Femur (tissue), 1 donor: ENCODE measurements at regions not wholly inside any gene's neighbourhood (a gene's known extent, or its start where the extent isn't known, plus 50 kb on each side); places are given as distances from the start of the nearest gene placed in this dataset.
"Not testable (repeated sequence)": the region's sequence is repeated elsewhere in the genome, so short reads cannot be mapped to it uniquely, and the experiment has no call there.

ENCODE experiments used
- DNase-seq: peaks from one replicate; pipeline ENCODE4 v3.0.0-alpha.2; 2017

DNA sequence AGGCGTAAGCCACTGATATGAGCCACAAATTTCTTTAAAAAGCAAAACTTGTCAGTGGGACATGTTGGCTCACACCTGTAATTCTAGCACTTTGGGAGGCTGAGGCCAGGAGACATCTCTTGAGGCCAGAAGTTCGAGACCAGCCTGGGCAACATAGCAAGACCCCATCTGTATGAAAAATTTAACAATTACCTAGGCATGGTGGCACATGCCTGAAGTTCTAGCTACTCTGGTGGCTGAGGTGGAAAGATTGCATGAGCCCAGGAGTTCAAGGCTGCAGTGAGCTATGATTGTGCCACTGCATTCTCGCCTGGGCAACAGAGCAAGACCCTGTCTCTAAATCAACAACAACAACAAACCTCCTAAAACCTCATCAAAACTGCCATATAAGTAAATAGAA is 147.6 kb upstream of the BARHL2 start:
- no peak for DNase-seq

DNA sequence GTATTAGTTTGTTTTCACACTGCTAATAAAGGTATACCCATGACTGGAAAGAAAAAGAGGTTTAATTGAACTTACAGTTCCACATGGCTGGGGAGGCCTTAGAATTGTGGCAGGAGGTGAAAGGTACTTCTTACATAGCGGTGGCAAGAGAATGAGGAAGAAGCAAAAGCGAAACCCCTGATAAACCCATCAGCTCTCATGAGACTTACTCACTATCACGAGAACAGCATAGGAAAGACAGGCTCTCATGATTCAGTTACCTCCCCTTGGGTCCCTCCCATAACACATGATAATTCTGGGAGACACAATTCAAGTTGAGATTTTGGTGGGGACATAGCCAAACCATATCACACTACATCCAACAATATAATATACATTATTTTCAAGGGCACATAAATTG is 145.7 kb upstream of the BARHL2 start:
- DNase-seq = no peak

DNA sequence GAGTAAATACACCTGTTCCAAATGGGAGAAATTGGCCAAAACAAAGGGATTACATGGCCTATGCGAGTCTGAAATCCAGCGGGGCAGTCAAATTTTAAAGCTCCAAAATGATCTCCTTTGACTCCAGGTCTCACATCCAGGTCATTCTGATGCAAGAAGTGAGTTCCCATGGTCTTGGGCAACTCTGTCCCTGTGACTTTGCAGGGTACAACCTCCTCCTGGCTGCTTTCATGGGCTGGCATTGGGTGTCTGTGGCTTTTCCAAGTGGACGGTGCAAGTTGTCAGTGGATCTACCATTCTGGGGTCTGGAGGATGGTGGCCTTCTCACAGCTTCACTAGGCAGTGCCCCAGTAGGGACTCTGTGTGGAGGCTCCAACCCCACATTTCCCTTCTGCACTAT is 144.3 kb upstream of the BARHL2 start:
- DNase-seq = not testable (repeated sequence)

DNA sequence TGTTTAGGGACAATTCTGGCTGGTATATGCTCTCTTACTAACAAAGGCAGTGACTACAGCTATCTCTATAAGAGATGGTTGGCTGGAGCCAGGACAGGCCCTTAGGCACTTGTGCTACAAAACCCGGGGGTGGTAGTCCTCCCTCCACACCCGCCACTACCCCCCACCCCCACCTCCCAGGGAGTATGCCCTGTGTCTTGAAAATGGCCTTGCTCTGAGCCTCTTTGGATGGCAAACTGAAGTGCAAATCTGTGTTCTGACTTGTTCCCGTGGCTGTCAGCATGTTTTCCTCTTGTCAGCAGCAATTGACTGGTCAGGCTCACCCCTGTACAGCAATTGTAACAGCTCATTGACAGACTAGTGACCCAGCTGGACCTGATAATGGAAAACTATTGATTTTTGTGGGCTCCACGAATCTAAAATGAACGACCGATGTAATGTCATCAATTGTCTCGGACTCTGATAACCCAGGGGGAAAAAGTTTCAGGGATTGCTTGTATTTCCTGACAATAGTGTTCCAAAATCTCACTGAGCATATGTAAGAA is 139.4 kb upstream of the BARHL2 start:
- no peak for DNase-seq

DNA sequence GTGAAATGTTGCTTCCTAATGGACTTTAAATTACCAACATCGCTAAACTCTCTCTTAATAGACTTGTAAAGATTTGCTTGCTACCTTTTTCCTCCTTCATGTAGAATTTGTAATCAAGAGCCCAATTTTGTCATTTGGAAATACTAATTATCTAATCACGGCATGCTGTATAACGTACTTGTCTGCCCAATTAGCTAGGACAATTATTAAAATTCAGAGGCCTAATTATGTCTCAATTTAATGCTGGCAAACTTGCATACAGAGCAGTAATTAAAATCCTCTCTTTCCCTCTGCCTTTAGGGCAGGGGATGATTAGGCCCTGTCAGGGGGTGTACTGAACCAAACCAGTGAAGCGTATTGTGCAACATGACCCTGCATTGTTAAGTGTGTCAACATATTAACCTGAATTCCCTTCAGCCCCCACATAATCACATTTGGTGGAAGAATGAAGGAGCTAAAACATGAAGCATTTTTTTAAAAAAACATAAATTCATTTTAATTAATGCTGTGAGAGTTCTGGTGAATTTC is 137.4 kb upstream of the BARHL2 start:
- no peak for DNase-seq

DNA sequence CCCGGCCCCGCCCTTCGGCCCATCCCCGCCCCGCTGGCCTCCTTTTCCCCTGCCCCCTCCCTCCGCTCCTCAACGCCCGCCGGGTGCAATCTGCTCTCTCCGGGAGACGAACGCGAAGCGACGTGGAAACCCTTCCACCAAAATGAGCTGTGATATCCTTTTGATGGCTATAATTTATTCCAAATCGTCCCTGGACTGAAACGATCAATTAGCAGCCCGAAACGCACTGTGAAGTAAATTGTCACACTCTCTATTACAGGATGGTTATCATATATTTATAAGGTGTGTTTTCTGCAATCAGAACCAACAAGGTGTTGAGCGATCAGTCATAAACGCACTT is 134.6 kb upstream of the BARHL2 start:
- DNase-seq = no peak

DNA sequence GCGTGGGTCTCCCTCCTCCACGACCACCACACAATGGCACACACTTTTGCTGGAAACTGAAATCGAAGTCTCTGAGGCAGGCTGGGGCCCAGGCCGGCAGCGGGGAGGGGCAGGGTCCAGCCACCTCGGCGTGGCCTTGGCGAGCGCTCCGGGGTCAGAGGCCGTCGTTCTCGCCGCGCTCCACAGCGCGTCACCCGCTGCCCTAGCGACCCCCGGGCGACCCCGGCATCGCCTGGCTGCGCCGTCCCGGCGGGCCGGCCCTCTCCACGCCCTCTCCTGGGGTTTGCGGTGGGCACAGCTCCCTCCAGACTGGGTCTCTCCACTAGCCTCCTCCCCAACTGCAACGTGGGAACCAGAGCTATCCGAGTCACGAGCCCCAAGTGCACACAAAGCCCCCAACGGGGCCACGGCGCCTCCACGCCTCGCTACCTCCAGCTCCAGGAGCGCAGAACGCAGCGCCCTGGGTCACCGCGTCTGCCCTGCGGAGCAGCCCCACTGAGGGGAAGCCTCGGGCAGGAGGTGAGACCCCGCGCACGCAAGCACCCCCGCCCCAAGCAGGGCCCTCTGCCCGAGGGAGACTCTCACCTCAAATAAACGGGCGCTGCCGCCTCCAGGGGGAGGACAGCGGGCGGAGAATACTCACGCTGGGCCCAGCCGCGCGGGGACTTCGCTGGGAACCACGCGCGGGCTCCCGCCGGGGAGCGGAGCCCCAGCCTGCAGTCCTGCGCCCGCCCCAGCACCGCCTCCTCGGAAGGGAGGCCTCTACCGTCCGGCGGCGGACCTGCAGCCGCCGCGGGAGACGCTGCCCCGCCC is 134.0 kb upstream of the BARHL2 start:
- DNase-seq = peak; percentile 87

DNA sequence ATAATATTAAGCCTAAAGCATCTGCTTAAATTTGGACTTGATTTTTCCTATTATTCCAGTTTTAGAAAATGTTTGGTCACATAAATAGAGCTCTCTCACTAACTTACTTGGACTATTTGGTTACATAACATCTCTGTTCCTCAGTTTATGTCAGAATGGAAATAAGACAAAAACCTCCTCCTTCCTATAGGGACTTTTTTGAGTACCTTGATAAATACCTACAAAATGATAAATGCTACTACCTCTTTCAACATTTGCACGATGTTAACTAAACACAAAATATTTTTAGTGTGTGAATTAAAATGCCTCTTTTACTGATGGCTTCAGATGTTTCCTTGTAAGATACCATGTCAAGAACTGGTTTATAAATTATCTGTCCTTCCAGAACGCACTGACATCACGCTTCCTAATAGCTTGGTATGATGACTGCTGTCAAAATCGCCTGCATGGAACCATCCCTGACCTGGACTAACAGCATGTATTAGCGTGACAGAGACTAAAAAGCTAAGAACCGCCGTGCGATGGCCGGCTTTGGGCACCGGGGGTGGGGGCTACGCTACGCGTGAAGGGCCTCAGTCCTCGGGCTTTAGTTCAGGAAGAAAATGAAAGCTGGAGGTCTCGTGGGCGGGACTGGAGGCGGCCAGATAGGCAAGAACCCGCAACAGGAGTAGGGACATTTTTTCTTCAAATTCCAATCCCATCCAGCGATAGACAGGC is 133.2 kb upstream of the BARHL2 start:
- DNase-seq = peak; percentile 38

DNA sequence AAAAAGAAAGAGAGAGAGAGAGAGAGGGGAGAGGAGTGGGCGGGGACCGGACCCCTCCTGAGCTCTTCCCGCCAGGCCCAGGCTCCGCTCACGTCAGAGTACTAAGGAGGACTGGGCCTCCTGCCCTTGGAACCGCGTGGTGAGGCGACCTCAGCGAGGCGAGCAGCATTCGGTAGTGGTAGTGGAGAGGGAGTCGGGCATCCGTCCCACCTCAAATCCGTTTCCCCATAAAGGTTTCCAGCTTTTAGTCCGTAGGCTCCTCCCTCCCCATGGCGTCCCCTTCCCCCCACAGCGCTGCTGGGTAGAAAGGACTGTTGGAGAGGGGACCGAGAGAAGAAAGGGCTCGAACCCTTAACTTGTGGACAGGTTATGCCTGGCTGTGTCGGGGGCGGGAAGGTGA is 124.4 kb upstream of the BARHL2 start:
- DNase-seq = no peak

DNA sequence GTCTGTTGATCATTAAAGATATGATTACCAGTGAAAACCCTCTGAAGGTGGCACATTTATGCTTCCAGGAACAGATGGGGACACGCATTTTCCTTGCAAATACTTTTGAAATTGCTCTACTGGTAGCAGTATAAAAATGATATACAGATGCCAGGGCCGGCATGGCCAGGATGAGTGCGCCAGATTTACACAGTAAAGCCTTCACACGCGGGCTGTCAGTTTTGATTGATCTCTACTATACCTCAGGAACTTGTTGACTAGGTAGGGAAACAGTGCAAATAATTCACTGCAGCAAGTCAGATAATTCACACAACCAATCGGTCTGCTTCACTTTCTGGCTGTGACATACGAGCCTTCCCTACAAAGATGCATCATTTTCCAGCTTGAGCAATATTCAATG is 123.2 kb upstream of the BARHL2 start:
- no peak for DNase-seq

DNA sequence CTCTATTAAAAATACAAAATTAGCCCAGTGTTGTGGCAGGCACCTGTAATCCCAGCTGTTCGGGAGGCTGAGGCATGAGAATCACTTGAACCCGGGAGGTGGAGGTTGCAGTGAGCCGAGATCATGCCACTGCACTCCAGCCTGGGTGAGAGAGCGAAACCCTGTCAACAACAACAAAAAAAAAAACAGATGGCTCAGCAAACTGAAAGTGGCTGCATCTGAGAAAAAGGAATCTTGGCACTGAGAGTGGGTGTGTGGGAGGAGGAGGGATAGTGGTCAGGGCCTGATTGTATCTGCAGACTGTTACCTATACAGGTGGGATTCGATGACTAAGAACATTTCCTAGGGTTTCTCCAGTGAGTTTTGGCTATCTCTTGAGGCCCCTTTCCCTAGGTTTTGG is 122.2 kb upstream of the BARHL2 start:
- no peak for DNase-seq

DNA sequence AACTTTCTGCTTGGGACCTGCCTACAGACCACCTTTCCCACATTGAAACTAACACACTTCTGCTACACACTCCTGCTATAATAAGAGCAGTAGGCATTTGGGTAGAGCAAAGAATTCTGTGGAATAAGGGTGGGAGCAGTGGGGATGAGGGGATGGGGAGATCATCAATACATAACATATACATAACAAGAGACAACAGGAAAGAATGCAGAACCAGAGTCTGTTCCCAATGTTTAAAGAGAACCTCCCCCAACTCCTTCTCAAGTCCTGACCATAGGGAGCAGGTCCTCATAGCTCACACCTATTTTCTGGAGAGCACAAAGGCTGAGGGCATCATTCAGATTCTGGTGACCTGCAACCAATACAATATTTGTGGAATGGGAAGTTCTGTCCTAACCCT is 121.6 kb upstream of the BARHL2 start:
- no peak for DNase-seq

DNA sequence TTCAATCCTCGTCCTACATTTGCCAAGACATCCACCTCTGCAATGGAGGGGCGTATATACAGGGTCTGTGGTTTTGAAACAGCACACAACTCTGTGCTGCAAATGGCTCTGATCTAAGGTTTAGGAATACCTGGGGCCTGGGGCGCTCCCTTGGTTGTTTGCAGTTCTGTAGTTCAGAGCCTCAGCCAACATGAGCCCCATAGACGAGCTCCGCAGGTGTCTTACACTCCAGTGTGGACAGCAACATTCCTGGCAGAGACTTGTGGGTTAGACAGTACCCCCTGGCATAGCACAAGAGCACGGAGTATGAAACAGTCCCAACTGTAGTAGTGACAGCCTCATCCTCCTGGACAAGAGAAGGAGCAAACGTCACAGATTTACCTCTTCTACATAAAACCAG is 120.3 kb upstream of the BARHL2 start:
- no peak for DNase-seq

DNA sequence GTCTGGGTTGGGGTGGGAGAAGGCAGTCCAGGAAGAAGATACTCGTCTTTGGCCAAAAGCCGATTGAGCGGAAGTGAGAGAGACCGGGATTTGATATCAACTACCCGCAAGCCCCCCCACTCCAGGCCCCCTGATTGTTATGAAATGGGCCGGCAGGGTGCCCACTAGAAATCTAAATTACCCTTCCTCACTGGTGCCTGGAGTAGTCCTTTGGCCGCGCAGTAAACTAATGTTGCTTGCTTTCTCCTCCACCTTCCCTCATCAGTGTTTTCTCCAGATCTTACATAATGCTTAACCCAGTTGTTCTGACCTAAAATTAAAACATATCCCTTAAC is 119.2 kb upstream of the BARHL2 start:
- no peak for DNase-seq

DNA sequence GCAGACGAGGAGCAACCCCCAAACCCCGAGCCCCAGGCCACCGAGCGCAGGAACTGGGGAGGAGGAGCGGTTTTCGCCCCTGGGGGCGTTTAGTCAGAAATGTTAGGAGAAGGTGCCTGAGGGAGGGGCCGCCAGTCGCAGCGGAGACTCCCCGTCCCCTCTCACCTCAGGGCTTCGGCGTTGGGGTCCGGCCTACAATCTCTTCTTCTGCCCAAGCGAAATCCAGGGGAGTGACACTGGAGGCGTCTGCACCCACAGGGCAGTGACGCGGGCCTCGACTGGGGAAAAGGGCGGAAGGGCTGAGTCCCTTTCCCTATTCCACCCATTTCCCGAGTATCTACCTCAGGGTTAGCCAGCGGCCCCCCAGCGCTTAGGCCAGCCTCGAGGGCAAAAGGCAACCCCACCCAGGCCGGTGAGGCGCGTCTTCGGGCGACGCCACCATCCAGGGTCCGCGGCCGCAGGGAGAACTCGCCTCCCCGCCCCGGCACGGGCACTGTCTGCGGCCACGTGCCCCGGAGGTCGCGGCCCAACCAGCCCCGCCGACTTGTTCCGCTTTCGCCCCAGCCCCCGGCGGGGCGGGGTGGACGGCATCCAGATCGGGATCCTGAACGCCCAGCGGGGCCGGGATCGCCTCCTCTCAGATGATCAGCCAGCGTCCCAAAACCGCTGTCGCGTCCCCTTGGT is 118.7 kb upstream of the BARHL2 start:
- DNase-seq = no peak

DNA sequence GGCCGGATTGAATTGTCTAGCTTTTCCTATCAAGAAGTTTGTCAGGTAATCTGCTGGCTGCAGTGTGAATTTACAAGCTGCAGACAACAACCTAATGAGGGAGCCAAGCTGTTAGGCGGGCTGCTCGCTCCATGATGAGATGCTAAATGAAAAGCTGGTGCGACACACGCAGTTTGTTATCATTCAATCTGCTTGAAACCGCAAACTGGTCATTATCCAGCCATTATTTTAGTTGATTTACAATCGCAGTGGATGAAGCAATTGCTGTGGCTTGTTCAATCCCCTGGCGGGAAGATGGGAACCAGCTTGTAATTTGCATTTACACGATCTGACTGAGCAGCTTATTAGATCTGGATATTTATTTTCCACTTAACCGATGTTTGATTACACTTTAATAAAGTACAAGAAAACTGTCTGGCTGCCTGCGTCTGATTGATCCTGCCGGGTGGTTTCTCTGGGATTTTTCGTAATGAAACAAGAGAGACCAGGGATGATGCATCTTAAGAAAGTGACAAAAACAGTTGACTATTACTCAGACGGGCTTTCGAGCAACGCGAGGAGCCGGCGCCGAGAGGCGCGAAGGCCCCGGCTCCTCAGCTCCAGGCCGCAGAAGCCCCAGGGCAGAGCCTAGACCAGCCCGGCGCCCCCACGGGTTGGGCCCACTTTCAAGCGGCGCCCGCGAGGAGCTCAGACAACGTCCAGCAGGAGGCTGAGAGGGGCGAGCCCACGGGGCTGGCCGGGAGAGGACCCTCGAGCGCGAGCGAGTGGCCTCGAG is 118.0 kb upstream of the BARHL2 start:
- no peak for DNase-seq

DNA sequence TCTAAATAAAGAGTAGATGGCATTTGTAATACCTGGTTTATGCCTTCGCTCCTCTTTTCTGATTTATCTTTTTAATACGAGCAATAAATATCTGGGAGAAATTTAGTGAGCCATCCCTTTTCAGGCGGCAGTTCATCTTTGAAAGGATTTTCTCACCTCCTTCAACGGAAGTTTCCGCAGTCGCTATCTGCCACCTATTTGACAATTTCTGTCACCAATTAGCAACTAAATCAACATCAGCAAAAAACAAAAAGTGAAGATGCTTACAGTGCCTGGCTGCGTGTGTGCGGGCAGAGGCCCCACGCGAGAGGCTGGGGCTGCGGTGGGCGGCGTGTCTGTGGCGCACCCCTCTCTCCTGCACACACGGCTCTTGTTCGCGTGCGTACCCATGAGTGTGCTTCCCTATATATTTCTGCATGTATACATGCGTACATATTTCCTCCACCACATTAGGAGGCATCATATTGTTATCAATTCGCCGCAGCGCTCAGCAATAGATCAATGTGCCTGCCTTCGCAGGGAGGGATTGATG is 117.3 kb upstream of the BARHL2 start:
- DNase-seq = no peak

DNA sequence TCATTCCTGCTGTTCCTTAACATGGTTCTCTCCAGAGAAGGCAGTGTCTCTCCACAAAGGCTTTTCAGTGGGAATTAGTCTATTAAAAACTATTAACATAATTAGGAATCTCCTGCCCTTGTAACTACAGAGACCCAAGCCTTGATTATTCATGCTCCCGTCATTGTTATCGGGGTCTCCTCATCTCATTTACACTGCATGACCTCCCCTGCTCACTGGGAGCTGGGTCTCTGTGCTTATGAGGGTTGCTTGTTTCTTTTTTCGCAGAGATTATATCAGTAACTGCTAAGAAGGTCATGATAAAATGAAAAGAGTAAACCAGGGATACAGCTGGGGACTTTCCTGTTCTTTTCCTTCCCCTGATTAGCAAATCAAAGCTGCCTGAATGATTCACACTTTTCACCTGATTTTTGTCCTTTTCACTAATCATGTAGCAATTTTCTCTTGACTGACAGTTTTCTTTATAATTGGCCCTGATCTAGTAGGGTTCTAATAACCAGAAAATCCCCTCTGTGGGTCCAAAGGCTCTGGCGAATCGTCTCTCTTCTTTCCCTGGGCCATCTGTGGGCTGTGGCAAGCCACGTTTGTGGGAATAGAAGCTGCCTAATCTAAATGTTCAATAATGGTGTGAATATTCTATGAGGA is 116.5 kb upstream of the BARHL2 start:
- no peak for DNase-seq

DNA sequence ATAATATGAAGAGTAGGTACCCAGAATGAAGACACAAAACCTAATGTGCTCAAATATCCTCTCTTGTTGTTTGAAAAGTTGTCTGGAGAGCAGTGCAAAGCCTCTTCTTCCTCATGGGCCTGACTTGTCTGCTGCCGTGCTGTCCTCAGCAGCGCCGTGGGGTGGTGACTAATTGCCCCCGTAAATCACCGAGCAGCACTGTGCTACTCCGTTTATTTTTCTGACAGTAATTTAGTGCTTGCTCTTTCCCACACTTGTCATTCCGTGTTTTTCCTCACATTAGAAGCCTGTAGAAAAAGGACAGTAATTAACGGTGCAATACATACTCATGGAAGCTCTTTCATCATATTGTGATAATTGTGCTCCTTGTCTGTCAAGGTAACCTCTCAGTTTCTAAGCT is 114.8 kb upstream of the BARHL2 start:
- DNase-seq = no peak

DNA sequence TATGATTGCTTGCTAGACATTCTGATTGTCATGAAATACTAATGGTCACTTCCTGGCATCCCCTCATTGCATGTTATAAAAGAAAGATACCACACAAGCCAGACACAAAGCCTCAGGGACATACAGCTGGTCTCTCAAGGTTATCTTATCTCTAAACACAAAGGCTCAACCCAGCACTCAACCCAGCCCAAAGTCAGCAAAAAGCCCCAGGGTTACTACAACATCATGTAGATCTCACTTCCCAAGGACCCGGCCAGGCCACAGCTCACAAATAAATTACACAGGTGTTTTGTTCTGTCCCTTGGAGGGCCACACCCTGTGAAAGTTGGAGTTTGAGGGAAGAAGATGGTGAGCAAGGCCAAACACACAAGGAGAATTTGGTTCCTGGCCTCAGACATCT is 109.7 kb upstream of the BARHL2 start:
- DNase-seq = no peak

DNA sequence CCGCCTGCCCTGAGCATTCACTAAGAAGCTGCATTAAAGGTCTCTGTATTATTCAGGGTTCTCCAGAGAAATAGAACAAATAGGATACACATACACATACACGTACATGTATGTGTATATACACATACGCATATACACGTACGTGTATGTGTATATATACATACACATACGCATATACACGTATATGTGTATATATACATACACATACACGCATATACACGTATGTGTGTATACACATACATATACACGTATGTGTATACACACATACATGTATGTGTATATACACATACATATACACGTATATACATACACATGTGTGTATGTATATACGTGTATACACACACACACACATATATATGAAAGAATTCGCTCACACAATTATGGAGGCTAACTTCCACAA is 108.9 kb upstream of the BARHL2 start:
- DNase-seq = no peak

DNA sequence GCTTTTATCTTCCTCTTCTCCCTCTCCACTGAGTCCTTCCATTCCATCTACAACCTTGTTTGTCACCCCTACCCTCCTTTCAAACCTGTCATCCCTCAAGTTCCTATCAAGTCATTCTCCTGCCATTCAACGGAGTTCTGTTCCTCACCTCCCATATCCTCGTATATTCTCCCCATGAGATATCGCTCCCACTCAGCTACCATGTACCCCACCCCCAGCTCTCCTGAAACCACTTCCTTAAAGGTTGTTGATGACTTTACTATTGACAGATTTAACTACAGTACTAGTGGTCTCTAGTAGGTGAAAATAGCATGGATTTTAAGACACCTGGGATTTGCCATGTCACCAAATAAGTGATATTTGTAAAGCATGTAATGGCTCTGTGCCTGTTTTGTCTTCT is 107.4 kb upstream of the BARHL2 start:
- no peak for DNase-seq
